ENCODE measurements at regions not wholly inside any gene's neighbourhood (a gene's known extent, or its start where the extent isn't known, plus 50 kb on each side); places are given as distances from the start of the nearest gene placed in this dataset.

GRCh38 chr16:66315210-66315825, 51.2 kb upstream of the CDH5 start:
- DNase-seq = peak; percentile 51 to 83 (median 74)

- DNase-seq = no peak
Observed at GRCh38 chr16:66311306-66311705, 55.2 kb upstream of the CDH5 start.

DNA sequence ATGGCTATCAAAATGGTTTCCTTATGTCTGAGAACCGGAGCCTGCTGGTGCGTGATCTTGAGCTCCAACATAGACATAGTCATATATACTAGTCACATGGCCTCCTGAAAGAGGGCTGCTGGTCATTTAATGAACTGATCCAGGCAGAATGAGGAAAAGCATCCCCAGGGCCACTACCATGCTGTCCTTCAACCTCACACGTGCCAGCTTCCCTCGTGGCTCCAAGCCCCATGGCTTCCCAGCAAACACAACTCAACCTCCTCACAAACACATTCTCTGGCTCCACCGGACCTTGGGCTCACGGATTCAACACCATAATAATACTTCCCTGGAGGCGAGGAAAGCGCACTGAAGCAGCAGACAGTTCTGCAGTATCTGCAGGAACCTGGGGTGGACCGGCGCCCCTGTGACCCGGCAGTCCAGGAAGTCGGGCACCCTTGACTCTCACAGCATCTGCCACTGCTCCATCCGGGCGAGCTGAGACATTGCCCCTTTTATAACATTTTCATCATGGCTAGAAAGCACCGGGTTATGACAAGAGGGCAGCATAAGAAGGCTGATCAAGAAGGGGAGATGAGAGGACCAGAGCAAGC, 57.2 kb upstream of the CDH5 start:
- DNase-seq = no peak

DNA sequence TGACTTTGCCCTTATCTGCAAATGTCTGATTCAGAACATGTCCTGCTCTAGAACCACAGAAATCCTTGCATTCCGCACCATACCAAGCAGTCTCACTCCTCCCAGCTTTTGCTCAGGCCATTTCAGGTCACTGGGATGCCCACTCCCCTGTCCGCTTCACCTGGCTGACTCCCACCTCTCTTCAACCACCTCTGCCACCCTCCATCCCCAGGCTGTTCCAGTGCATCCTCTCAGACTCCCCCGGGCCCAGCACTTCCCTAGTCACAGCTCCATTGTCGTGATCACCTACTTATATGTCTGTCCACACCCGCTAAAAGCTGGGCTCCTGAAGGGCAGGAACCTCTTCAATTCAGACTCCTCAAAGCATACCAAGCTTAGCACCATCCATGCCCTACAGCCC, 58.4 kb upstream of the CDH5 start:
- DNase-seq = no peak

DNA sequence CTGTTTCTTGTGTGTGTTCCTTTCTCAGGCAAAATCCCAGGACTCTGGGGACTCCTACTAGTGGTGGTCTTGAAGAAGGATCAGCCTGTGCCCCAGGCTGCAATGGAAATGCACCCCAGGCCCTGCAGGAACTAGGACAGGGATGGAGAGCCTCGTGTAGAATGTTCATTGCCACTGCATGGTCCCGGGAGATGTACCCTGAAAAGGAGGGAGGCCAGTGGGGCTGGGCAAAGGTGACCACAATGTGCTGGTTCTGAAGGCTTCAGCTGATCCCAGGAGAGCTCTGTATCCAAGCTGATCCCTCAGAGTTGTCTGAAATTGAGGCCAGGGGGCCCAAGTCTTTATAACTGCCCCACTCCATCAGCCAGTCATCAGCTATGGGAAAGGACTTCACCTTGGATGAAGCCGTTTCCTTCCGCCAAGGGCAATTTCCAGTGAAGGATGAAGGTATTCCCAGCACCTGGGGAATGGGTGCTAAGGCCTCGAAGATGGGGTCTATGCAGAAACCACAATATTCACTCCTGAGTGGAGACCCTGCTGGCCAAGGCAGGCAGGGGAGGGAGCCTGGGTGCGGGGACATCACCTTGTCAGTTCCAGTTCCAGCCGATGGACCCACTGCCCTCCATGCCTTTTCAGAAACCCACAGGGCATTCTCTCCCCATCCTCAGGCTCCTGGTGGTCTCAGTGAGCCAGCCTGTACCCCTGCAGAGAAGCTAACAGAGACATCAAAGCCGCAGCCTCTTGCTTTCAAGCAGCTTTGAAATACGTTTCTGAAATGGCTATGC, 59.9 kb upstream of the CDH5 start:
- DNase-seq = no peak

DNA sequence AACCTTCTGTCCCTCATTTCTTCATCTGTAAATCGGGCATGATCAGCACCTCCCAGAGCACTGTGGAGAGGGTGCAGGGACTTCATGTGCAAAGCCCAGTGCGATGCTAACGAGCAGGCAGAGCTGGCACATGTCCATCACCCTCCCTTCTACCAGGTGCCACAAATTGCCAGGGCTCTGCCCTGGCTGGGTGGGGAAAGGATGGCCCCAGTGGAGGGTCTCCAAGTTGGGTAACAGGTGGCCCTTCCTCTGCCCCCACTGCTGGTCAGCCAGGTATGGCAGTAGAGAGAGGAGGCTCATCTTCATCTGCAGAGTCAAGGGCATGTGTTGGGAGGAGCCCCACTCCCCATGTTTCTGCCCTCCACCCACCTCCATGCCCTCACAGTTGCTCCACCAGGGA, 61.5 kb upstream of the CDH5 start:
- no peak for DNase-seq

GRCh38 chr16:66304151-66304550, 62.3 kb upstream of the CDH5 start:
- no peak for DNase-seq

DNA sequence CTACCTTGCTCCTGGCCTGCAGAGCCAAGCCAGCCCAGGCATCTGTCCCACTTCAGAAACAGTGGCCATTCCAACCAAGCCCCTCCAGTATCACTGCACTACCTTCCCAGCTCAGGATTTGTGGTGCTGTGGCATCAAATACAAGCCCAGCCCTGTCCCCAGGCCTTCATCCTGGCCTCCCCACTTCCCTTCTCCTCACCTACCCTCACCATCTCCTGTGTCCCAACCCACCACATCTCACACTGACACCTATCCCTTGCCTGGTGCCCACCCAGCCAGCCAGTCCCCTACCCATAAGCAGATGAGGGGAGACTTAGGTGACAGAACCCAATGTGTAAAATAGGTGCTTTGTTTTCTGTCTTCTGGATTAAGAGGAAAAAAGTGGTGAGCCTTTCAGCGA, 66.0 kb upstream of the CDH5 start:
- DNase-seq = no peak

GRCh38 chr16:66300037-66300436, 66.5 kb upstream of the CDH5 start:
- no peak for DNase-seq

DNA sequence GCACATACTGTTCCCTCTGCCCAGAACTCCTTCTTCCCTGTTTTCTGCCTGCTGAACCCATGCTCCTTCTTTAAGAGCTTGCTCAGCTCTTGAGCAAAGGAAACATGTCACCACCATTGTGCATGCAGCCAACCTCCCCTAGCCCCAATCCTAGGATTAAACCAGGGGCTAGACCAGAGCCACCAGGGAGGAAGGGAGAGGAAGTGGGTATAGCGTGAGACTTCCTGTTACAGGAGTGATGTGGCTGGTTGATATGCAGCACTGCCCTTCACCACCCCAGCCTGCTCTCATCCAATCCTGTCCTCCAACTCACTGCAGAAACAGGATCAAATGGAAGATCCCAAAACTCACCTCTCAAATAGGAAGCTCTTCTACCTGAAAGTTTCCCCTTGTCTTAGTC, 67.1 kb upstream of the CDH5 start:
- DNase-seq = no peak

DNA sequence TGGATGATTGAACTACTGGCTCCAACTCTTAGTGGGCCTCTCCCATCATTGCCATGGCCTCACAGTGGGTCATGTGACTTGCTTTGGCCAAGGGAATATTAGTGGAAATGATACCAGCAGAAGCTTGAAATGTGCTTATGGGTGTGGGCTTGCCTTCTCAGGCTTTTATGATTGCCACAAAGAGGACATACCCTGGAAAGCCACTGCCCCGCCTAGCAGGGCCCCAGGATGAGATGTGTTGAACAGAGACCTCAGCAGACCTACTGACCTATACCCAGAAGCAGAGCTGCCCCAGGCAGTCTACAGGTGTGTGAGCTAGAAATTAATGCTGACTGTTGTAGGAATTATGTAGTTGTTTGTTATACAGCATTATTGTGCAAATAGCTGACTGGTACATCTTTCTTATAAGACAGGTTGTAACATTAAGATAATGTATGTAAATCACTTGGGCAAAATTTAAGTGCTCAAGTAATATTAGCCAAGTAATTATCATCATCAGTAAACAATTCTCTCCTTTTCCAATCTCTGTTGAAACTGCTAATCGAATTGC, 67.8 kb upstream of the CDH5 start:
- no peak for DNase-seq

DNA sequence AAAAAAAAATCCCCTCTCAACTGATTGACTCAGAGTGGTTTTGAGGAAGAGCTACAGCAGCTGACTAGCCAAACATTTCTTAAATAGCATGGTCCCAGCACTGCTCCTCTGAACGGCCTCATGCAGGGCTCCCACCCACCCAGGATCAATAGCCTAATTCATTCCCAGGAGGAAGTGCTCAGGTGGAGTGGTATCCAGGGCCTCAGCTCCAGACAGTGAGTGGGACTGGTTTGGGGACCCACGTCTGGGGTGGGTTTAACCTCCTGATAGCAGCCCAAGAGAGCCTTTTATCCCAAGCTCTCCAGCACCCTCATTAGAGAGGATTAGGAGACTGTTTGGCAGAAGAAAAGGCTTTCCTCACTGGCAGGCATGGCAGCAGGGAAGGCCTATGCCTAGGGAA, 68.5 kb upstream of the CDH5 start:
- no peak for DNase-seq

DNA sequence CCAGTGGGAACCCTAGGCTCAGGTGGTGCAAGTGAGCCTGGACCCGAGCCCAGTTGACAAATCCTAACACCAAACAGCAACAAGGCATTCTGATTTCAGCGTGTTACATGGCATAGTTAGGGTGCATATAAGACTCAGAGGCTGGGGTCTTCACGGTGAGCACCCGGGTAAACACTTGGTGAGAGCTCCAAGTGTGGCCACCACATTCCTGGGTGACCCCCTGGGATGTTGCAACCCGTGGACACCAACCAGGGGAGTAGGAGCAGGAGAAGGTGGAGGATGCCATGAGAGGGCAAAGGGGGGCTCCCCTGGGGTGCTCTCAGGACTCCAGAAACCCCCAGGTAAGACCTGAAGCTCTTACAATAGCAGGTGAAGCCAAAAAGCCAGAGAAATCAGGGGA, 69.9 kb upstream of the CDH5 start:
- DNase-seq = no peak

DNA sequence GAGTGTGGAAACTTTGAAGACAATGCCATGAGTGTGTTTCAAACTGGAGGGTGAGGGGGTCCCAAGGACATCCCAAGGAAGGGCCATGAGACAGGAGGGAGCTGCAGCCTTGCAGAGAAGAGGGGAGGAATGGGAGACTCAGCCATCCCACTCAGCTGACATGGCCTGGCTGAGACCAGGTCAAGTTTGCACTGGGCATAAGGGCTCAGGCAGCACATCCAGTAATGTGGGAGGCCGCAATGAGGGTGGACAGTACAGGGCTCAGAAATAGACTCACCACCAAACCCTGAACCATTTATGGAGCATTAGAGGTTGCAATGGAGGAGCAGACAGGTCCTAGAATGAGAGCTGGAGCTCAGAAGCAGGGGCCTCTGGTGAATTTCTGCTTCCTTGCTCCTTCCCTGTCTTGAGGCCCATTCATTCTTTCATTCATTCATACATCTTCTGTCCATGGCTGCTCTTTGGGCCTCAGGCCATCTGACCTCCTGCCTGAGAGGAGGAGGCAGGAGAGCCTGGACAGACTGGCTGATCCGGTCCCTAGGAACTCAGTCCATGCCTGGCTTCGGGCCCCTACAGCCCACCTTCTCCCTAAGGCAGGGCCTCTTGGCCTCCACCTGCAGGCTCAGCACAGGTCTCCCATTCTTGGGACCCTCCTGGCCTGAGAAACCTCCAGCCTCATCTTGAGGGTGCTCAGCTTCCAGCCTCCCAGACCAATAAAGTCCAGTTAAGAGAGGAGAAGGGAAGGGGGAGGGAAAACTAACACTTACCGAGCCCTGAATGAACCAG, 70.5 kb upstream of the CDH5 start:
- no peak for DNase-seq

- DNase-seq = no peak
Observed at GRCh38 chr16:66295213-66295612, 71.3 kb upstream of the CDH5 start.

DNA sequence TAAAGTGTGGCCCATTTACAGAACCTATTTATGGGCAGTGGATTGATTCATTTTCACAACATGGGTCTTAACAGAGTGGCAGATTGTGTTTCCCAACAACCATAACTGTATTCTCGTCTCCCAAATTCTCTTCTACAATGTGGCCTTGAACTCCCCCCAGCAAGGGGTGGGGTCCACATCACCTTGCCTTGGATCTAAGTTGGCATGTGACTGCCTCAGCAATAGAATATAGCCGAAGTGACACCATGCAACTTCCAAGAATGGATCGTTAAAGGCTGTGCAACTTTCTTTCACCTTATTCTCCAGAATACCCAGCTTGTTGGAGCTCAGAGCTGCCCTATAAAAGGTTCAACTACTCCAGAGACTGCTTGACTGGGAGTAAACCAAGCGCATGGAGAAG, 72.0 kb upstream of the CDH5 start:
- no peak for DNase-seq

- no peak for DNase-seq
Observed at GRCh38 chr16:66293932-66294331, 72.6 kb upstream of the CDH5 start.

- DNase-seq = no peak
Observed at GRCh38 chr16:66293207-66293735, 73.2 kb upstream of the CDH5 start.

DNA sequence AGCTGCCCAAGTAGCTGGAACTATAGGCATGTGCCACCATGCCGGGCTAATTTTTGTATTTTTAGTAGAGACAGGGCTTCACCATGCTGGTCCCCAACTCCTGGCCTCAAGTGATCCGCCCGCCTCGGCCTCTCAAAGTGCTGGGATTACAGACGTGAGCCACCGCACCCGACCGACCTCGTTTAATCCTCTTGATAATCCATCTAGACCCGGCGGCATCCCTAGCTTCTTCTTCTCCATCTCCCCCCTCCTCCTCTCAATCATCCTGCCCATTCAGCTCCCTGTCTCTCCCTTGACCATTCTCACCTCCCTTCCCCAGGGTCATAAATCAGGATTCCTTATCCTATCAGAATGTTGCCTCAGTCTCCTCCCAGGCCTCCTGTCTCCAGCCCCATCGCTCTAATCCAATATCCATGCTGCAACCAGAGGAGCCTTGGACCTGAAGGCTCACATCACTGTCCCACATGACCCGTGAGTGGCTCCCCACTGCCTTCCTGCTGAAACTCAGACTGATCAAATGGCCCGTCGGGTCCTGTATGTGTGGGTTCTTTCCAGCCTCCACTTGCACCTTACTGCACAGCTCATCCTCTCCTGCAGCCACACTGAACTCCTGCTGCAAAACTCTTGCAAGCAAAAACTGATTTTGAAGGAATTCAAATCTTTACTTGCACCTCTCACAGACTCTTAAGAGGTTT, 74.1 kb upstream of the CDH5 start:
- no peak for DNase-seq

GRCh38 chr16:66291833-66292232, 74.7 kb upstream of the CDH5 start:
- DNase-seq = no peak

DNA sequence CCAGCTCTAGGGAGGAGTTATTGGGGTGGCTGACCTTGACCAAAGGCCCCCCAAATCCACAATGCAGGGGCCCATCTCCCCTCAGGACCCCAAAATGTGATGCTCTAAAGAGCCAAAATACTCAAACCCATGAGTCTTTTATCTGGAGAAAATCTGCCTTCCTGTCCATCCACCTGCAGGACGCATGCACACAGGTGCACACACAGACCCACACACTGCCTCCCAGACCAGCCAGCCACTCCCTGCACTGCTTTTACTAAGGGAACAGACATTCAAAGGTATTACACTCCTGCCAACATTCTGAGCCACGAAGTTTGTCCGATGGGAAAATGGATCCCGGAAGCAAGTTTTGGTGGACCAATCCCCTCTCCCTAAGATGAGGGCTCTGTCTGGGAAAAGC, 76.1 kb upstream of the CDH5 start:
- no peak for DNase-seq

DNA sequence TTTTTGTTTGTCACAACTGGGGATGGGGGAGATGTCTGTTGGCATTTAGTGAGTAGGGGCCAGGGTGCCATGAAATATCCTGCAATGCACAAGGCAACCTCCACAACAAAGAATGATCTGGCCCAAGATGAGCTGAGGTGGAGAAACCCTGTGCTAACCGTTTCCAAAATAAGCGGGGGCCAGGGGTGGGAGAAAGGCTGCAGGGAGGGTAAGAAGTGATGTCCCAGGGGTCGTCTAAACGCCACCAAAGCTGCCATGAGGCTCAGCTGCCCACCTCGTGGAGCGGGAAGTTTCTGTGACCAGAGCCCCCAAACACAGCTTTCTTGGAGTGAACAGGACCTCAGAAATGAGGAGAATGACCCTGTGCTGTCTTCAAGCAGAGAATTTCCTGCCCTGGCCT, 76.5 kb upstream of the CDH5 start:
- DNase-seq = no peak

Data from NCI-H1417 (cell line).